Ectodermal cell (in vitro differentiated cells): ENCODE measurements at regions not wholly inside any gene's neighbourhood (a gene's known extent, or its start where the extent isn't known, plus 50 kb on each side); places are given as distances from the start of the nearest gene placed in this dataset.

Source experiments
- H3K27ac ChIP-seq: 2 replicates; pipeline ENCODE4 v1.7.0; 2013; ENCODE audit warnings: mild to moderate bottlenecking, low read depth, low read length; ENCODE audit not compliant: insufficient read depth, poor library complexity, severe bottlenecking
- H3K27me3 ChIP-seq: 2 replicates; pipeline ENCODE4 v1.7.0; 2013; ENCODE audit warnings: mild to moderate bottlenecking, low read length; ENCODE audit not compliant: insufficient read depth, control insufficient read depth, poor library complexity, severe bottlenecking
- H3K36me3 ChIP-seq: one replicate; pipeline ENCODE4 v1.7.0; 2013; ENCODE audit warnings: low read length; ENCODE audit not compliant: control insufficient read depth, insufficient read depth
- H3K4me1 ChIP-seq: one replicate; pipeline ENCODE4 v1.7.0; 2013; ENCODE audit warnings: low read length; ENCODE audit not compliant: control insufficient read depth, insufficient read depth
- H3K4me3 ChIP-seq: 2 replicates; pipeline ENCODE4 v1.7.0; 2013; ENCODE audit warnings: low read depth, low read length, control low read depth; ENCODE audit not compliant: insufficient read depth
- H3K9me3 ChIP-seq: 2 replicates; pipeline ENCODE4 v1.7.0; 2013; ENCODE audit warnings: mild to moderate bottlenecking, low read length, moderate library complexity; ENCODE audit not compliant: control insufficient read depth
- WGBS, 2 experiments: methylation state at CpG; one replicate each; pipeline ENCODE4 v1.1.7; 2013; ENCODE audit warnings: missing lambda C conversion rate in 2 of 2; 5-methylcytosine and 5-hydroxymethylcytosine counted together

DNA sequence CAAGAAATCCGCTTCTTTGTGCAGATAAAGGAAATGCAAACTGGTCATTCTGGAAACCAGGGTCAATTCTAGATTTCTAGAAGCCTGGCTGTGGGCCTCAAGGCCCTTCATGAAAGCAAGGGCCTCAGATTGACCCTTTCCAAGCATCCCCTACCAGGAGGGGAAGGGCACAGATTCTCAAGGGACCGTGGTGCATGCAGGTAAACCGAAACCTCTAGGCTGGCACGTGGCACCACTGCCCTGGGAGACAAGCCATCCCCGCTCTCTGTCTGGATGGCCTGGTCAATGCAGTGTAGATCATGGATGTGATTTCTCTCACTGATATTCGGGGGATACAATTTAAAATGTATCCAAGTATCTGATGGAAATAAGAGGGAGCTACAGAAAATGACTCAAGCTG, 69.4 kb downstream of the TOMM20 start:
- peaks cover 10% of the 10 kb centered on the region for H3K4me1 ChIP-seq
- no peaks in the 10 kb centered on the region for H3K36me3 ChIP-seq
- H3K27me3 ChIP-seq = no peaks in the 10 kb centered on the region
- WGBS, 2 experiments = 78 to 82% methylated on average over 6 of the region's 6 CpGs
- no peak overlapping the region for H3K4me3 ChIP-seq
- H3K27ac ChIP-seq = no peak overlapping the region
- H3K9me3 ChIP-seq = no peaks in the 10 kb centered on the region

DNA sequence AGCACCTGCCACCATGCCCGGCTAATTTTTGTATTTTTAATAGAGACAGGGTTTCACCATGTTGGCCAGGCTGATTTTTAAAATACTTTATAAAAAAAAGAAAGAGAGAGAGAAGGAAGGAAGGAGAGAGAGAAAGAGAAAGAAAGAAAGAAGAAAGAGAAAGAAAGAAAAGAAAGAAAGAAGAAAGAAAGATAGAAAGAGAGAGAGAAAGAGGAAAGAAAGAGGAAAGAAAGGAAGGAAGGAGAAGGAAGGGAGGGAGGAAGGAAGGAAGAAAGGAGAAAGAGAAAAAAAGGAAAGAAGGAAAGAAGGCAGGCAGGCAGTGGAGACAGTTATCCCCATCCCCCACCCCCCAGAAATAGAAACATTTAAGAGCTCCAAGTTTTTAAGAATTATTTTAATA, 69.9 kb downstream of the TOMM20 start:
- H3K9me3 ChIP-seq = no peaks in the 10 kb centered on the region
- no peak overlapping the region for H3K27ac ChIP-seq
- no peak overlapping the region for H3K4me3 ChIP-seq
- no peaks in the 10 kb centered on the region for H3K27me3 ChIP-seq
- H3K36me3 ChIP-seq = no peaks in the 10 kb centered on the region
- WGBS, 2 experiments = 17 to 50% methylated on average over 1 of the region's 1 CpG
- peaks cover 10% of the 10 kb centered on the region for H3K4me1 ChIP-seq

DNA sequence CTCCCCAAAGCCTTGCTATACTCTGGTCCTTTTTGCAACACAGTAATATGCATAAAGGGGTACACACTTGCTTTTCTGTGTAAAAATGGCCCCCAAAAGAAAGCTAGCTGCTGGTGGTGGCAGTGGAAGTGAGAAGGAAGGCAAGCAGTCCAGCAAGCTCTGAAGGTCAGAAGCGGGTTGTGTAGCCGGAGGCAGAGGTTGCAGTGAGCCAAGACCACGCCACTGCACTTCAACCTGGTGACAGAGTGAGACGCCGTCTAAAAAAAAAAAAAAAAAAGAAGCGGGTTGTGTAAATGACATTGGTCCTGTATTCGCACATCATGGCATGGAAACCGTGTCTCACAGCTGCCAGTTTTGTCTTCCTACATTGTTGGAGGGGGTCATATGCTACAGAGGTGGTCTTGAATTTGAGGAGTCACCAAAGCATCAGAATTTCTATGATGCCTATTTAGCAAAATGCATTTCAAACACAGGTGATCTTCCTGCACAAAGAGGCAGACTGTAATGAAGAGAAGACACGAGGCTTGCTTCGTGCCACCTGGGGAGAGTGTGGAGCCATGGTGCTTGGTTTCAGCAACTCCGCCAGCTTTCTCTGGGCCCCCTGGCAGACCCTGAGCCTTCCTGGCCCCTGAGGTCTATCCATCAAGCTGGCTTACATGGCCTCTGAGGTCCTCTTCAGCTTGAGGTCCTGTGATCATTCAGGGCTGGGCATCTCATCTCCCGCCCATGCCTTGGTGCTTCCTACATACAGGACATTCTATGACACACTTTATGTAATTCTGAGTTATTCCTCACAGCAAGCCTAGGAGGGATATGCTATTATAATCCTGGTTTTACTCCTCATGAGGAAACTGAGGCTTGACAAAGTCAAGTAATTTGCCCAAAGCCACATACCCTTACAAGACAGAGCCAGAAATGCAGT, 71.0 kb downstream of the TOMM20 start:
- H3K4me1 ChIP-seq = peaks cover 10% of the 10 kb centered on the region
- no peaks in the 10 kb centered on the region for H3K36me3 ChIP-seq
- no peaks in the 10 kb centered on the region for H3K9me3 ChIP-seq
- H3K27me3 ChIP-seq = no peaks in the 10 kb centered on the region
- no peak overlapping the region for H3K27ac ChIP-seq
- WGBS, 2 experiments = 87 to 90% methylated on average over 12 of the region's 12 CpGs
- H3K4me3 ChIP-seq = no peak overlapping the region

DNA sequence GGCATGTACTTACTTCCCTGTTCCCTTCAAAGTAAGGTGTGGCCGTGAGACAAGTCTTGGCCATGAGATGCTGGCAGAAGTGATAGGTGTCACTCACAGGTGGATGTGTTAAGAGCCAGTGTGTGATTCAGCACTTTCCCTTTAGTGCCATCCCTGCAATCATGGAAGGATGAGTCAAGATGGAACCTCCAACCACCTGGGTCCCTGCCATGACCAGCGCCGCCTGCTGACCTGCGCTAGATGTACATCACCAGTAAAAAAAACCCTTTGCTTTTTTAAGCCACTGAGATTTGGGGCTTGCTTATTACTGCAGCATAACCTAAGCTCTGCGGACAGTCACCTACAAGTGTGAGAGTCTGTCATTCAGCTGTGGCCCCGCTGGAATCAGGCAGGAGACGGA, 71.7 kb downstream of the TOMM20 start:
- H3K4me1 ChIP-seq = peaks cover 10% of the 10 kb centered on the region
- no peak overlapping the region for H3K4me3 ChIP-seq
- no peak overlapping the region for H3K27ac ChIP-seq
- WGBS, 2 experiments = 94 to 95% methylated on average over 7 of the region's 7 CpGs
- H3K9me3 ChIP-seq = no peaks in the 10 kb centered on the region
- no peaks in the 10 kb centered on the region for H3K27me3 ChIP-seq
- no peaks in the 10 kb centered on the region for H3K36me3 ChIP-seq

DNA sequence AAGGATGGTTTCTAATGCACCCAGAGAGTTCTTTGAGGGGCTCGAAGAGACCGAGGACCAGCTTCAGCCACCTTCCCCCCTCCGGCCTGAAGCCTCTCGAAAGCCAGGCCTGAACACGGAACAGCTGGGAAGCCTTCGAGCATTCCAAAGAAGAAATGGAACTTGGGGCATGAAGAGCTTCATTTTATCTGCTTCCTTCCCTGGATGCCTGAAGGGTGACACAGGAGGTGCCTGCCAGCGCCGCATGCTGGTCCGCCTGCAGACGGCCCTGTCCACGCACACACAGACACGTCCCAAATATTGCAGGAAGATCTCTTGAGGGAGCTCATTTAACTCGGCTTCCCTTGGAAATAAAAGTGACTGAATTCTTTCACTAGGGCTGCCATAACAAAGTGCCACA, 73.7 kb downstream of the TOMM20 start:
- Histone ChIP-seq H3K36me3 (no peaks in the 10 kb centered on the region), H3K27ac (no peak overlapping the region), H3K9me3 (no peaks in the 10 kb centered on the region), H3K4me1 (no peaks in the 10 kb centered on the region), H3K4me3 (no peak overlapping the region), H3K27me3 (no peaks in the 10 kb centered on the region)
- WGBS, 2 experiments = 95 to 96% methylated on average over 13 of the region's 13 CpGs

DNA sequence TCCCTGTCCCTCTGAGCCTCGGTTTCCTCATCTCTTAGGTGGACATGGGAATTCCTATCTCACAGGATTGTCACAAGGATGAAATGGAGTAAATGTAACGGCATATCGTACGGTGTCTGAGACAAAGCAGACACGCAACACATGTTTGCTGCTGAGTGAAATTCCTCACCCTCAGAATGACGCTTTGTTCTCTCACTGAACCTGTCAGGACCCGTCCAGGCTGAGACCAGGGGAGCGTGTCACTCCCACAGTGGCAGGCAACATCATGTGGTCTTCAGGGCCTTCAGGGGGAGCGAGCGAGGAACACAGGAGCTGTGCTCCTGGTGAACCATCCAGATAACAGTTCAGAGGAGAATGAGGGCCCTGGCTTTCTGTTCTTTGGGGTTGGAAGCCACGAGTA, 74.2 kb downstream of the TOMM20 start:
- no peaks in the 10 kb centered on the region for H3K4me1 ChIP-seq
- H3K27me3 ChIP-seq = no peaks in the 10 kb centered on the region
- H3K36me3 ChIP-seq = no peaks in the 10 kb centered on the region
- no peak overlapping the region for H3K27ac ChIP-seq
- no peaks in the 10 kb centered on the region for H3K9me3 ChIP-seq
- H3K4me3 ChIP-seq = no peak overlapping the region
- 95 to 96% methylated on average over 11 of the region's 11 CpGs for WGBS, 2 experiments

DNA sequence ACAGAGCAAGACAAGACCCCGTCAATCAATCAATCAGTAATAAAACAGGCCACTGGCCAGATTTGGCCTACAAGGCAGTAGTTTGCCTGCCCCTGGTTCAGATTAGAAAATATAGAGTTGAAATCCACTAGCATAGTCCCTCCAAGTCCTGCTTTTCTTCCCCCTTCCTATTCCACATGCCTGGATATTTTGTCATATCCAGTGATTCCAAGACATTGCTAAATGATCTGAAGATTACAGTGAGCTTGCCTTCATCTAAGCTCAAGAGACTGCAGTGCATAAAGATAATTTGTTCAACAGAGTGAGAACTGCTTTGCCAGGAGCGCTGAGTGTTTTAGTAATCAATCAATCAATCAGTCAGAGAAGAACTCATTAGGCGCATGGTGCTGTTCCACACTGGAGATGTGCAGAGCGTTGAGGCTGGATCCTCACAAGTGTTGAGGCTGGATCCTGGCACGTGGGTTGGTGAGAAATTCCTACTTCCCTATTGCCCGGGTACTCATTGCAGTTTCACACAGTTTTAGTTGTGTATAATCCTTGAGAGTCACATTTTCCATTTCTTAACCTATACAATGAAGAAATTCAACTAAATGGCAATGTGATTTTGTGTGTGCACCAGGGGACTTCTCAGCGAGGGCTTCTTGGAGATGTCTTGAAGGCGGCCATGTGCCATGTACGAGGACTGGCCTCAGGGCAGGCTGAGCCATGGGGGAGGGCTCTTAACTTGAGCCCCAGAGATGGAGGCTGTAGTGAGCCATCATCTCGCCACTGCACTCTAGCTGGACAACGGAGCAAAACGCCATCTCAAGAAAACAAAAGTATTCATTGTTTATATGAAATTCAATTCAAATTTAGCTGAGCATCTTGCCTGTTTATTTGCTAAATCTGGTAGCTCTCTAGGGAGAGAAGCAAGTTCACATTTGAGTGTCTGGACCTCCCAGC, 76.3 kb downstream of the TOMM20 start:
- peaks cover under 1% of the 10 kb centered on the region for H3K4me1 ChIP-seq
- WGBS, 2 experiments = 88 to 95% methylated on average over 12 of the region's 12 CpGs
- no peaks in the 10 kb centered on the region for H3K36me3 ChIP-seq
- H3K27me3 ChIP-seq = no peaks in the 10 kb centered on the region
- no peak overlapping the region for H3K27ac ChIP-seq
- H3K4me3 ChIP-seq = no peak overlapping the region
- no peaks in the 10 kb centered on the region for H3K9me3 ChIP-seq

DNA sequence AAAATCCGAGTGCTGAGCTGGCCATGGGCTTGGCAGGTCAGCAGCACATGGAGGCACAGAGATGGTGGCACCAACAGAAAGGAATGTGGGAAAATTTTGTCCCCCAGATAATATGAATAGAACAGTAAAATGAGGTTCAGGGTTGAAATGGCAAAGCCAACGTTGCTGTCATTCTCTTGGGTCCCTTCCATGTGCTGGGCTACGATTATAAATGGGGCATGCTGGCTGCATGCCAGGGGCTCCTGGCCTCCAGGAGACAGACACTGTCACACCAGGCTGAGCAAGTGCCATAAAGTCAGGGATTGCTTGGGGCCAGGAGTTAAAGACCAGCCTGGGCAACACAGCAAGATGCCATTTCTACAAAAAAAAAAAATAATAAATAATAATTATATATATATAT, 77.1 kb downstream of the TOMM20 start:
- Histone ChIP-seq H3K4me1 (peaks cover 3% of the 10 kb centered on the region), H3K9me3 (no peaks in the 10 kb centered on the region), H3K4me3 (no peak overlapping the region), H3K27ac (no peak overlapping the region), H3K36me3 (no peaks in the 10 kb centered on the region), H3K27me3 (no peaks in the 10 kb centered on the region)
- WGBS, 2 experiments = 74 to 79% methylated on average over 3 of the region's 3 CpGs

DNA sequence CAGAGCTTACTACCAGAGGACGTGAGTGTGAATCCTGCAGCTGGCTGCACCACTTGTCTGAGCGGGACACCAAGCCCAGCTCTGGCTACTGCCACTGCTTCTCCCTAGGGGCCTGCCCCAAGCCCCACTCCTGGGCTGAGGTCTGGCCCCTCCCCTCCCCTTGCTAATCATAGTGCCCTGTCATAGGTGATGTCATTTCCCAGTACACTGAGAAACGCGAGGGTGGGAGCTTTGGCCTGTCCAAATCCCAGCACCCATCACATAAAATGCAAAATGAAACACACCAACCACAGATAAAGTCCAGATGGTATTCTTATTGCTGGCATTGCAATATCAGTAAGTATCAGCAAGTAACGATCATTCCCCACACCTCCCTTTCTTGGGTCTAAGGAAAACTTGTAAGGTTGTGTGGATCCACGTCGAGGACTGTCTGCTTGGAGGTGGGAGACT, 77.7 kb downstream of the TOMM20 start:
- H3K36me3 ChIP-seq = no peaks in the 10 kb centered on the region
- H3K27ac ChIP-seq = no peak overlapping the region
- WGBS, 2 experiments = 84 to 90% methylated on average over 7 of the region's 7 CpGs
- no peak overlapping the region for H3K4me3 ChIP-seq
- peaks cover 3% of the 10 kb centered on the region for H3K4me1 ChIP-seq
- no peaks in the 10 kb centered on the region for H3K27me3 ChIP-seq
- no peaks in the 10 kb centered on the region for H3K9me3 ChIP-seq
